Keratinocyte (primary cell): ENCODE measurements at regions not wholly inside any gene's neighbourhood (a gene's known extent, or its start where the extent isn't known, plus 50 kb on each side); places are given as distances from the start of the nearest gene placed in this dataset.

ENCODE experiments used
- DNase-seq: peaks from one replicate; pipeline ENCODE4 v3.0.0-alpha.2; 2011; ENCODE audit warnings: low read depth, missing footprints, low spot score
- FAIRE-seq: peaks from 2 replicates; lab custom pipeline; 2011; peaks lifted over from hg19 to GRCh38; lab: Jason Lieb, UNC
- H2AFZ ChIP-seq: 2 replicates; pipeline ENCODE4 v1.6.0; 2012; ENCODE audit warnings: low read length, control low read depth, inconsistent platforms; ENCODE audit not compliant: control insufficient read depth
- H3K27ac ChIP-seq: 2 replicates; pipeline ENCODE4 v1.5.1; 2011; ENCODE audit warnings: low read length; ENCODE audit not compliant: control insufficient read depth, insufficient read depth
- H3K27me3 ChIP-seq: 3 replicates; pipeline ENCODE4 v1.6.0; 2011; ENCODE audit warnings: low read length; ENCODE audit not compliant: control insufficient read depth, insufficient read depth; ENCODE audit errors: extremely low read depth
- H3K36me3 ChIP-seq, 2 experiments: 2 replicates in 1 of 2; 3 replicates in 1 of 2; pipeline ENCODE4 v1.5.1; 2011; ENCODE audit warnings: low read length in 2 of 2, mild to moderate bottlenecking in 1 of 2; ENCODE audit not compliant: control insufficient read depth in 2 of 2, insufficient read depth in 2 of 2; ENCODE audit errors: extremely low read depth in 1 of 2
- H3K4me1 ChIP-seq: 3 replicates; pipeline ENCODE4 v1.5.1; 2011; ENCODE audit warnings: low read length; ENCODE audit not compliant: control insufficient read depth, insufficient read depth; ENCODE audit errors: extremely low read depth
- H3K4me2 ChIP-seq: 3 replicates; pipeline ENCODE4 v1.6.0; 2011; ENCODE audit warnings: low read depth, low read length; ENCODE audit not compliant: control insufficient read depth, insufficient read depth; ENCODE audit errors: extremely low read depth
- H3K4me3 ChIP-seq, 3 experiments: fragments of 200-600 bp in 1 of 3; sonication (generic) in 1 of 3; 2 replicates in 2 of 3; 3 replicates in 1 of 3; pipeline ENCODE4 v1.5.1; 2011 to 2016; ENCODE audit warnings: low read length in 3 of 3, mild to moderate bottlenecking in 3 of 3, control low read depth in 2 of 3, inconsistent platforms in 1 of 3, low read depth in 1 of 3, mixed read lengths in 1 of 3, mixed run types in 1 of 3, moderate library complexity in 1 of 3; ENCODE audit not compliant: control insufficient read depth in 2 of 3, insufficient read depth in 2 of 3; ENCODE audit errors: extremely low read depth in 1 of 3
- H3K79me2 ChIP-seq: 2 replicates; pipeline ENCODE4 v1.6.0; 2012; ENCODE audit warnings: low read length; ENCODE audit not compliant: control insufficient read depth, insufficient read depth
- H3K9ac ChIP-seq: 3 replicates; pipeline ENCODE4 v1.6.0; 2011; ENCODE audit warnings: low read length; ENCODE audit not compliant: control insufficient read depth, insufficient read depth; ENCODE audit errors: extremely low read depth
- H3K9me1 ChIP-seq: 3 replicates; pipeline ENCODE4 v1.6.0; 2011; ENCODE audit warnings: low read length; ENCODE audit not compliant: control insufficient read depth, insufficient read depth; ENCODE audit errors: extremely low read depth
- H3K9me3 ChIP-seq: 2 replicates; pipeline ENCODE4 v1.5.1; 2012; ENCODE audit warnings: low read depth, low read length; ENCODE audit not compliant: control insufficient read depth
- H4K20me1 ChIP-seq: 3 replicates; pipeline ENCODE4 v1.6.0; 2011; ENCODE audit warnings: low read length; ENCODE audit not compliant: control insufficient read depth, insufficient read depth; ENCODE audit errors: extremely low read depth
- EZH2 ChIP-seq: IDR thresholded peaks from one replicate; pipeline ENCODE4 v1.6.1; 2012; ENCODE audit warnings: inconsistent platforms, mild to moderate bottlenecking, low read length, moderate library complexity
- dilution Hi-C: fragments of 300-500 bp; cut with MboI; formaldehyde crosslinking; loops from one replicate; pipeline ENCODE4 v1.7.0; 2020; ENCODE audit warnings: low sequenced_read_pairs; ENCODE audit not compliant: extremely low pct_ligation_motif_present
- TF ChIP-seq, protein P1 (sequence below), 3 experiments: IDR thresholded peaks in 1 of 3; conservative IDR thresholded peaks in 1 of 3; optimal IDR thresholded peaks in 1 of 3; 2 replicates in 2 of 3; 3 replicates in 1 of 3; pipeline versions ENCODE3 to v1.5.1; 2011; ENCODE audit warnings: low read length in 3 of 3, mild to moderate bottlenecking in 3 of 3, moderate library complexity in 2 of 3, control low read depth in 1 of 3, inconsistent platforms in 1 of 3; ENCODE audit not compliant: insufficient read depth in 2 of 3; ENCODE audit errors: extremely low read depth in 1 of 3

DNA sequence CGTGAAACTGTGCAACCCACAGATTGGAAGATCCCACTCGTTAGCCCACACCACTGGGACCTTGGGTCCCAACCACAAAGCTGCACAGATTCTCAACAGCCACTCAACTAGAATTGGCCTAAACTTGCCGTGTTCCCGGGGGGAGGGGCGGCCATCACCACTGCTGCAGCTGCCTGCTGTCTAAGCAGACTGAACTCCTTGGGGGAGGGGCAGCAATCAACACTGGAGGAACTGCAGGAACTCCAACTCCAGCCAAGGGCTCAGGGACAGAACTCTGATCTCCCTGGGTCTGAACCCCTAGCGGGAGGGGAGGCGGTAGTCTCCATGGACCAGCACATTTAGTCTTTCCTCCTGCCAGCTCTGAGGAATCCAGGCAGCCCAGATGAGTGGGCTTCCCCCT is 205.9 kb downstream of the RSL24D1 start:
- dilution Hi-C loops, result no loop called here

DNA sequence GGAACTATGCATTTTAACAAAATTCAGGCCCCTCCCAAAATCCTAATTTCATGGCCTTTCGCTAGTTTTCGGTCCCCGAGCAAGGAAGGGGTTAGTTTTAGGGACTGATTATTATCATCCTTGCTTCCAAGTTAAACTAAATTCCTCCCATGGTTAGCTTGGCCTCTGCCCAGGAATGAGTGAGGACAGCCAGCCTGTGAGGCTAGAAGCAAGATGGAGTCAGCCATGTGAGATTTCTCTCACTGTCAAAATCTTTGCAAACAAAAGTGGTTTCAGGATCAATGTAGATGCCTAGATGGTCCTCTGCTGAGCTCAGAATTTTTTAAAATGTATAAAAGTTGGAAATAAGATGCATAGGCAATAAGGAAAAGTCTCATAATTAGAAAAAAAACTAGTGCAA is 208.9 kb downstream of the RSL24D1 start:
- peaks cover 2% of the 10 kb centered on the region for H3K9me3 ChIP-seq
- H3K9me1 ChIP-seq, result no peaks in the 10 kb centered on the region
- no peaks in the 10 kb centered on the region for H3K36me3 ChIP-seq
- no peaks in the 10 kb centered on the region for H3K27me3 ChIP-seq
- no peak overlapping the region for H3K4me3 ChIP-seq
- dilution Hi-C loops, result no loop called here
- no peak overlapping the region for H2AFZ ChIP-seq
- no peaks in the 10 kb centered on the region for H4K20me1 ChIP-seq
- H3K4me1 ChIP-seq, result no peaks in the 10 kb centered on the region
- FAIRE-seq (no peak), DNase-seq (no peak)
- H3K79me2 ChIP-seq, result no peaks in the 10 kb centered on the region
- H3K9ac ChIP-seq, result no peak overlapping the region
- H3K27ac ChIP-seq, result no peak overlapping the region
- no peak for TF ChIP-seq EZH2
- TF ChIP-seq, protein P1, sequence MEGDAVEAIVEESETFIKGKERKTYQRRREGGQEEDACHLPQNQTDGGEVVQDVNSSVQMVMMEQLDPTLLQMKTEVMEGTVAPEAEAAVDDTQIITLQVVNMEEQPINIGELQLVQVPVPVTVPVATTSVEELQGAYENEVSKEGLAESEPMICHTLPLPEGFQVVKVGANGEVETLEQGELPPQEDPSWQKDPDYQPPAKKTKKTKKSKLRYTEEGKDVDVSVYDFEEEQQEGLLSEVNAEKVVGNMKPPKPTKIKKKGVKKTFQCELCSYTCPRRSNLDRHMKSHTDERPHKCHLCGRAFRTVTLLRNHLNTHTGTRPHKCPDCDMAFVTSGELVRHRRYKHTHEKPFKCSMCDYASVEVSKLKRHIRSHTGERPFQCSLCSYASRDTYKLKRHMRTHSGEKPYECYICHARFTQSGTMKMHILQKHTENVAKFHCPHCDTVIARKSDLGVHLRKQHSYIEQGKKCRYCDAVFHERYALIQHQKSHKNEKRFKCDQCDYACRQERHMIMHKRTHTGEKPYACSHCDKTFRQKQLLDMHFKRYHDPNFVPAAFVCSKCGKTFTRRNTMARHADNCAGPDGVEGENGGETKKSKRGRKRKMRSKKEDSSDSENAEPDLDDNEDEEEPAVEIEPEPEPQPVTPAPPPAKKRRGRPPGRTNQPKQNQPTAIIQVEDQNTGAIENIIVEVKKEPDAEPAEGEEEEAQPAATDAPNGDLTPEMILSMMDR (optimal IDR thresholded peaks at IDR 0.05 in 1 of 3, IDR thresholded peaks at IDR 0.05 in 1 of 3, conservative IDR thresholded peaks at IDR 0.05 in 1 of 3; ENCODE audit: extremely low read depth in 1 of 3, insufficient read depth in 2 of 3, low read length in 3 of 3), result no peak
- H3K4me2 ChIP-seq, result no peak overlapping the region

More for the DNA sequence above, 205.9 kb downstream of the RSL24D1 start:
- Histone ChIP-seq H3K27ac (no peak overlapping the region), H3K4me1 (no peaks in the 10 kb centered on the region), H2AFZ (no peak overlapping the region), H3K9me3 (peaks cover 2% of the 10 kb centered on the region), H3K9me1 (no peaks in the 10 kb centered on the region), H3K9ac (no peak overlapping the region), H3K4me3 (no peak overlapping the region), H3K27me3 (no peaks in the 10 kb centered on the region), H3K4me2 (no peak overlapping the region), H3K79me2 (no peaks in the 10 kb centered on the region), H4K20me1 (no peaks in the 10 kb centered on the region), H3K36me3 (no peaks in the 10 kb centered on the region)
- no peak for DNase-seq
- TF ChIP-seq, protein P1 (optimal IDR thresholded peaks at IDR 0.05 in 1 of 3, IDR thresholded peaks at IDR 0.05 in 1 of 3, conservative IDR thresholded peaks at IDR 0.05 in 1 of 3; ENCODE audit: extremely low read depth in 1 of 3, insufficient read depth in 2 of 3, low read length in 3 of 3), result no peak
- no peak for TF ChIP-seq EZH2
- FAIRE-seq, result no peak
